Subcutaneous abdominal adipose tissue (tissue), 5 donors: ENCODE measurements at regions not wholly inside any gene's neighbourhood (a gene's known extent, or its start where the extent isn't known, plus 50 kb on each side); places are given as distances from the start of the nearest gene placed in this dataset.

Experiments used
- H3K27ac ChIP-seq: one replicate; pipeline ENCODE4 v1.7.0; 2013; ENCODE audit warnings: low read depth, mild to moderate bottlenecking, inconsistent platforms, low read length, moderate library complexity
- H3K27me3 ChIP-seq, 5 donors: one replicate each; pipeline ENCODE4 v1.7.0; 2013; ENCODE audit warnings: low read length in 5 of 5, inconsistent platforms in 1 of 5; ENCODE audit not compliant: control insufficient read depth in 5 of 5, insufficient read depth in 4 of 5
- H3K36me3 ChIP-seq, 5 donors: one replicate each; pipeline ENCODE4 v1.7.0; 2013; ENCODE audit warnings: low read length in 5 of 5; ENCODE audit not compliant: control insufficient read depth in 5 of 5, insufficient read depth in 5 of 5
- H3K4me1 ChIP-seq, 5 donors: one replicate each; pipeline ENCODE4 v1.7.0; 2013; ENCODE audit warnings: low read length in 5 of 5, mild to moderate bottlenecking in 3 of 5, moderate library complexity in 1 of 5; ENCODE audit not compliant: control insufficient read depth in 5 of 5, insufficient read depth in 5 of 5
- H3K4me3 ChIP-seq, 5 donors: one replicate each; pipeline ENCODE4 v1.7.0; 2013; ENCODE audit warnings: low read length in 5 of 5, low read depth in 1 of 5
- H3K9ac ChIP-seq, 5 donors: one replicate each; pipeline ENCODE4 v1.7.0; 2013; ENCODE audit warnings: low read length in 5 of 5, mild to moderate bottlenecking in 4 of 5, moderate library complexity in 3 of 5
- H3K9me3 ChIP-seq, 5 donors: one replicate each; pipeline ENCODE4 v1.7.0; 2013; ENCODE audit warnings: low read length in 5 of 5; ENCODE audit not compliant: control insufficient read depth in 5 of 5
- donor health status: healthy.
- donor health status: healthy.
- donor health status: healthy.
- donor health status: healthy.
- donor health status: healthy.

DNA sequence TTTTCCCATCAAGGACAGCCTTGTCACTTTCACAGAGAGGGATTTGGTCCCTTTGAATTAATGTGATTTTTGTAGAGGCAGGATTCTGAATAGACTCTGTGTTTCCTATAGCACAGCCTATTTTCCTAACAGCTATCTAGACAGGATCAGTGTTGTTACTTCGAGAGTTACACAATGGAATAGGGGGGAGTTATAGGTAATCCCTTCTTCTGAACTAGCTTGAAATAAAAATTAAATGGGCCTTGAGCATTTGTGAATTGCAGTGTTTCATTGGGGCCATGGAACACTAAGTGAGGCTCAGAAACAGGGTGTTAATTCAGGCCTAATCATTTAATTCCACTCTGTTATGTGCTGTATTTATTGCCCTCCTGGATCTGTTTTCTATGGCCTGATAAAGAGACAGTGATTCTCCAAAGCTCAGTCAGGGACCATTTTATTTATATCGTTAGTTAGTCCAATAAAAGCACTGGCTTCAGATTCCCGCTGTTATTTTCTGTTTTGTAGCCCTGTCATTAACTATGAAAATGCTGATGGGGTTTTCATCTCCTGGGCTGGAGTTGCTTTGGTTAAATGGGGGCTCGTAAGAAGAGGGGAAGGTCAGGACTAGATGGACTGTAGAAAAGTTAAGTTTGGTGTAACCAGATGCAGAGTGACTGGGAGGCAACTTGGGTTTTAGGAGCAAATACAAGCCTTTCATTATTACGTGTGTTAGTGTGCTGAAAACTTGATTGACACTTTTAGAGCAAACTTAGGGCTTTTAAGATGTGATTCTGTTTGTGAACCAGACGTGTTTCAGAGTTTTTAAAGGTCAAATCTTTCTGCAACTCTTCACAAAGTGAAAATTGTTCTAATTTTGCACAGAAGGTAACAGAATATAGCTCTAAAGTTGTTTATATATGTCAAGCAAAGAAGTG lies 461.0 kb upstream of the HNRNPA3 start:
- H3K36me3 ChIP-seq, result no peaks in the 10 kb centered on the region
- H3K27ac ChIP-seq, result no peak overlapping the region
- no peaks in the 10 kb centered on the region for H3K9me3 ChIP-seq
- no peak overlapping the region for H3K9ac ChIP-seq
- no peak overlapping the region for H3K4me3 ChIP-seq
- no peaks in the 10 kb centered on the region for H3K27me3 ChIP-seq
- peaks cover 4 to 28% (median 19%) of the 10 kb centered on the region in 5 donors for H3K4me1 ChIP-seq

DNA sequence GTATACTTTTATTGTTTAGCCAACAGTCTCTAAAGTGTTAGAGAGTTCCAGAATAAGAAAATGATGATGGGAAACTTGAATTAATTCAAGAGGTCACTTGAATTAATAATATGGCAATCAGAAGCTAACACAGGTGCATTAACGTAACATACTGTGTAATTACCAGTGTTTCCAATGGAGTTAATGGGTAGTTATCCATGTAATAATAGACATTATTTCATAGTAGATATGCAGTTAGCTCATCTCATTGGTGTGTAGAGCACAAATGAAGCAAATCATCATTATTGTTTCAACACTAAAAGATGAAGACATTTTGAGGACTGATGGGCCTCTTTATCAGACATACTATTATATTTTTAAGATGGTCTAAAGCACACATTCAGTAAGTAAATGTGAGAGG lies 460.3 kb upstream of the HNRNPA3 start:
- Histone ChIP-seq H3K4me3 (no peak overlapping the region), H3K4me1 (peaks cover 4 to 25% (median 15%) of the 10 kb centered on the region in 5 donors), H3K9me3 (no peaks in the 10 kb centered on the region), H3K27me3 (no peaks in the 10 kb centered on the region), H3K9ac (no peak overlapping the region), H3K36me3 (no peaks in the 10 kb centered on the region), H3K27ac (no peak overlapping the region)

DNA sequence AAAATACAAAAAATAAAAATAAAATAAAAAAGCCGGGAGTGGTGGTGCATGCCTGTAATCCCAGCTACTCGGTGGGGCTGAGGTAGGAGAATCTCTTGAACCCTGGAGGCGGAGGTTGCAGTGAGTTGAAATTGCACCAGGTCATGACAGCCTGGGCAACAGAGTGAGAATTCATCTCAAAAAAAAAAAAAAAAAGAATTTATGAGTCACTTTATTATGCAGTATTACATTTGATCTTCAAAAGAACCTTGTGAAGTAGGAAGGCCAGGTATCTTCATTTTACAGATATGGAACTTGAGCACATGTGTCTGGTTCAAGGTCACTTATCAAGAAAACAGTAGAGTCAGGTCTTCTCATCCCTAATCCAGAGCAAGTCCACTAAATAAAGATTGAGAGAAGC lies 459.4 kb upstream of the HNRNPA3 start:
- Histone ChIP-seq H3K36me3 (no peaks in the 10 kb centered on the region), H3K27me3 (no peaks in the 10 kb centered on the region), H3K27ac (no peak overlapping the region), H3K4me3 (no peak overlapping the region), H3K9ac (no peak overlapping the region), H3K9me3 (no peaks in the 10 kb centered on the region), H3K4me1 (peaks cover 4 to 18% (median 8%) of the 10 kb centered on the region in 5 donors)

GRCh38 chr2:176753752-176754474 lies 458.7 kb upstream of the HNRNPA3 start:
- Histone ChIP-seq H3K27me3 (no peaks in the 10 kb centered on the region), H3K9me3 (no peaks in the 10 kb centered on the region), H3K36me3 (no peaks in the 10 kb centered on the region), H3K27ac (no peak overlapping the region), H3K4me1 (peaks cover 2 to 14% (median 6%) of the 10 kb centered on the region in 5 donors), H3K4me3 (no peak overlapping the region), H3K9ac (no peak overlapping the region)

- H3K36me3 ChIP-seq, result no peaks in the 10 kb centered on the region
- peaks cover 2 to 14% (median 6%) of the 10 kb centered on the region in 5 donors for H3K4me1 ChIP-seq
- H3K27ac ChIP-seq, result no peak overlapping the region
- no peaks in the 10 kb centered on the region for H3K27me3 ChIP-seq
- no peak overlapping the region for H3K9ac ChIP-seq
- no peaks in the 10 kb centered on the region for H3K9me3 ChIP-seq
- H3K4me3 ChIP-seq, result no peak overlapping the region
Measured at GRCh38 chr2:176755537-176756135, 457.0 kb upstream of the HNRNPA3 start.

GRCh38 chr2:176758426-176758825 lies 454.2 kb upstream of the HNRNPA3 start:
- Histone ChIP-seq H3K27ac (no peak overlapping the region), H3K9me3 (no peaks in the 10 kb centered on the region), H3K27me3 (no peaks in the 10 kb centered on the region), H3K4me3 (no peak overlapping the region), H3K36me3 (no peaks in the 10 kb centered on the region), H3K9ac (no peak overlapping the region), H3K4me1 (peaks cover 2 to 14% (median 6%) of the 10 kb centered on the region in 5 donors)

GRCh38 chr2:176760439-176760838 lies 452.2 kb upstream of the HNRNPA3 start:
- no peak overlapping the region for H3K27ac ChIP-seq
- no peaks in the 10 kb centered on the region for H3K9me3 ChIP-seq
- no peaks in the 10 kb centered on the region for H3K27me3 ChIP-seq
- peaks cover 0 to 6% (median 0%) of the 10 kb centered on the region in 5 donors for H3K4me1 ChIP-seq
- H3K36me3 ChIP-seq, result no peaks in the 10 kb centered on the region
- no peak overlapping the region for H3K4me3 ChIP-seq
- no peak overlapping the region for H3K9ac ChIP-seq

- H3K4me3 ChIP-seq, result no peak overlapping the region
- H3K27me3 ChIP-seq, result no peaks in the 10 kb centered on the region
- no peak overlapping the region for H3K27ac ChIP-seq
- H3K9me3 ChIP-seq, result no peaks in the 10 kb centered on the region
- no peak overlapping the region for H3K9ac ChIP-seq
- no peaks in the 10 kb centered on the region for H3K36me3 ChIP-seq
- H3K4me1 ChIP-seq, result no peaks in the 10 kb centered on the region
Measured at GRCh38 chr2:176763130-176763529, 449.5 kb upstream of the HNRNPA3 start.

DNA sequence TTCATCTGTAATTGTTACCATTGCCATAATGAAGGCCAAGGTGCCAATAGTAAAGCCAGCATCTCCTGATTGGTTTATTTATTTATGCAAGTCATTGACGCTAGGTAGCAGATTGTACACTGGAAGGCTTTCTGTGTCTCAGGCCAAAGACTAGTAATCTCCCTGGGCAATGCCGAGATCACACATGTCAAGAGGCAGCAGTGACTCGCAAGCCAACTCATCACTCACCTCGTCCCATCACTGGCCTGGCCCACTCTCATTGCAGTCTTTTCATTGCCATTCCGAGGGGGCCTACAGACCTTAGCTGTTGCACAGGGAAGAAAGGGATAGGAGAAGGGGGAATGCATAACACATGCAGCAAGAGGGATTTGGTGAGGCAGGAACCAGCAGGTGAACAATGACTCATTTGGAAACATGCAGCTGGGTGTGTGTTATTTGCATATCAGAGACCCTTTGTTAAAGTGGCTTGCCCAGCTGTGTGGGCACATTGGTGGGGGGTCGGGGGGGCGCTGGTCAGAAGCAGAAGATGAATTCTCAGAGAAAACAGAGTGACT lies 448.7 kb upstream of the HNRNPA3 start:
- no peaks in the 10 kb centered on the region for H3K36me3 ChIP-seq
- H3K27me3 ChIP-seq, result no peaks in the 10 kb centered on the region
- no peaks in the 10 kb centered on the region for H3K4me1 ChIP-seq
- H3K9me3 ChIP-seq, result no peaks in the 10 kb centered on the region
- no peak overlapping the region for H3K27ac ChIP-seq
- H3K4me3 ChIP-seq, result no peak overlapping the region
- H3K9ac ChIP-seq, result no peak overlapping the region
